SK-N-MC (cell line): ENCODE measurements at regions not wholly inside any gene's neighbourhood (a gene's known extent, or its start where the extent isn't known, plus 50 kb on each side); places are given as distances from the start of the nearest gene placed in this dataset.

ENCODE experiments used
- EZH2 ChIP-seq: fragments of 200-600 bp; sonication (generic); IDR thresholded peaks from one replicate; pipeline ENCODE4 v1.6.1; 2017; ENCODE audit warnings: antibody characterized with exemption
- FOXP2 ChIP-seq: optimal IDR thresholded peaks from 2 replicates; pipeline ENCODE3; 2011; ENCODE audit warnings: mild to moderate bottlenecking, moderate library complexity; ENCODE audit not compliant: insufficient read depth; ENCODE audit errors: extremely low read length, control extremely low read depth
- POLR2AphosphoS5 ChIP-seq: IDR thresholded peaks from 2 replicates; pipeline ENCODE4 v1.6.1; 2012; ENCODE audit warnings: mild to moderate bottlenecking, low read depth, low read length, borderline replicate concordance

DNA sequence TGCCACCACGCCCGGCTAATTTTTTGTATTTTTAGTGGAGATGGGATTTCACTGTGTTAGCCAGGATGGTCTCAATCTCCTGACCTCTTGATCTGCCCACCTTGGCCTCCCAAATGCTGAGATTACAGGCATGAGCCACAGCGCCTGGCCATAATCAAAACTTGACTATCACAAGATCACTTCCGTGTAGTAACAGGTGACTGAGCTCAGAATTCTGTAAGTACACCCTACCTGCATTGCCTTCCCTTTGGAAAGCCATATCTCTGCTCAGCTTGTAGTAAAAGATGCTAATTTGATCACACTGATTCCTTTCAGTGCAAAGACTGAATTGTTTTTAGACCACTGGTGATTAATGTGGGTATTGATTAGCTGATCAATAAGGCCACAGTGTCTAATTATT is 167.1 kb downstream of the SHOX2 start:
- no peak for TF ChIP-seq POLR2AphosphoS5
- TF ChIP-seq EZH2 = no peak
- no peak for TF ChIP-seq FOXP2
